ENCODE measurements at regions not wholly inside any gene's neighbourhood (a gene's known extent, or its start where the extent isn't known, plus 50 kb on each side); places are given as distances from the start of the nearest gene placed in this dataset.

DNA sequence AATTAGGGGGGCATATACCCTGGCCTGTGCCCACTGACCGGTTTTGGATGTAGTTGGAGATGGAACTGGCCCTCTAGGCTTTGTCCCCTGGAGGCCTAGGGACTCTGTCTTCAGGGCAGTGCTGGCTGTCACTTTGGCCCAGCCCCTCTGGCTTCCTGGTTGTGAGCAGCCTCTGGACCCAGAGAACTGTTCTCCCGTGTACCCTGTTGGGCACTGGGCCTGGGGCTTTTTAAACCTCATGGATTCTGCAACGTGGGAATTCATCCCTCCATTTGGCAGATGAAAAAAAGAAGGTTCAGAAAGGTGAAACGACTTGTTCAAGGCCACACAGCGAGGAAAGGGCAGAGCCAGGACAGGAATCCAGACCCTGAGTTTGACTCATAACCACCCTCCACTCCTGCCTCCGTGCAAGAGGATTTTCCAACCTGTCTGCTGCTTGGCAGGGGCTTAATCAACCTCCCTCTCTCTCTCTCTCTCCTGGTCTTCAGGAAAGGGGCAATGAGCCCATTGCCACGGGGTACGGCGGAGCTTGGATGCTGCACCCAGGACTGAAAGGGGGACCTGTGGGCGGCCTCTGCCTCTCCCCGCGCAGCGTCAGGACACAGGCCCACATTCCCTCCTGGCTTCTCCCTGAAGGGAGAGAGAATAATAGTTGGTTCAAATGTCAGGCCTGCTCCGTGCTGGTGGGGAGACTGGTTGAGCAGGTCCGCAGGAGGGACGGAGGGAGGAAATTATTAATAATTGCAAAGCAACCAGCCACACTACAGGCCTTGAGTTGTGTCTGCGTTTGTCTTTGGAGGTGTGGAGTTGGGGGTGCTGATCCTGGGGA lies 56.0 kb downstream of the CEBPB start:
- no peak overlapping the region for H3K27ac ChIP-seq
- H3K4me3 ChIP-seq (ENCODE audit: low read depth, low read length): no peak overlapping the region
- no peaks in the 10 kb centered on the region for H3K36me3 ChIP-seq
- no peak for TF ChIP-seq CTCF (IDR thresholded peaks at IDR 0.05; ENCODE audit: low read depth, low read length)
- H3K27me3 ChIP-seq (ENCODE audit: insufficient read depth, low read depth, severe bottlenecking): no peaks in the 10 kb centered on the region
- no peak for DNase-seq
- no peaks in the 10 kb centered on the region for H3K9me3 ChIP-seq (ENCODE audit: severe bottlenecking)

GRCh38 chr20:50247196-50248094 lies 56.8 kb downstream of the CEBPB start:
- H3K9me3 ChIP-seq (ENCODE audit: severe bottlenecking): no peaks in the 10 kb centered on the region
- no peaks in the 10 kb centered on the region for H3K27me3 ChIP-seq (ENCODE audit: insufficient read depth, low read depth, severe bottlenecking)
- no peaks in the 10 kb centered on the region for H3K36me3 ChIP-seq
- no peak for TF ChIP-seq CTCF (IDR thresholded peaks at IDR 0.05; ENCODE audit: low read depth, low read length)
- no peak overlapping the region for H3K4me3 ChIP-seq (ENCODE audit: low read depth, low read length)
- DNase-seq: no peak
- no peak overlapping the region for H3K27ac ChIP-seq

GRCh38 chr20:50248104-50248641 lies 57.5 kb downstream of the CEBPB start:
- no peak overlapping the region for H3K4me3 ChIP-seq (ENCODE audit: low read depth, low read length)
- H3K27me3 ChIP-seq (ENCODE audit: insufficient read depth, low read depth, severe bottlenecking): no peaks in the 10 kb centered on the region
- no peaks in the 10 kb centered on the region for H3K9me3 ChIP-seq (ENCODE audit: severe bottlenecking)
- H3K27ac ChIP-seq: no peak overlapping the region
- DNase-seq: no peak
- no peak for TF ChIP-seq CTCF (IDR thresholded peaks at IDR 0.05; ENCODE audit: low read depth, low read length)
- no peaks in the 10 kb centered on the region for H3K36me3 ChIP-seq

DNA sequence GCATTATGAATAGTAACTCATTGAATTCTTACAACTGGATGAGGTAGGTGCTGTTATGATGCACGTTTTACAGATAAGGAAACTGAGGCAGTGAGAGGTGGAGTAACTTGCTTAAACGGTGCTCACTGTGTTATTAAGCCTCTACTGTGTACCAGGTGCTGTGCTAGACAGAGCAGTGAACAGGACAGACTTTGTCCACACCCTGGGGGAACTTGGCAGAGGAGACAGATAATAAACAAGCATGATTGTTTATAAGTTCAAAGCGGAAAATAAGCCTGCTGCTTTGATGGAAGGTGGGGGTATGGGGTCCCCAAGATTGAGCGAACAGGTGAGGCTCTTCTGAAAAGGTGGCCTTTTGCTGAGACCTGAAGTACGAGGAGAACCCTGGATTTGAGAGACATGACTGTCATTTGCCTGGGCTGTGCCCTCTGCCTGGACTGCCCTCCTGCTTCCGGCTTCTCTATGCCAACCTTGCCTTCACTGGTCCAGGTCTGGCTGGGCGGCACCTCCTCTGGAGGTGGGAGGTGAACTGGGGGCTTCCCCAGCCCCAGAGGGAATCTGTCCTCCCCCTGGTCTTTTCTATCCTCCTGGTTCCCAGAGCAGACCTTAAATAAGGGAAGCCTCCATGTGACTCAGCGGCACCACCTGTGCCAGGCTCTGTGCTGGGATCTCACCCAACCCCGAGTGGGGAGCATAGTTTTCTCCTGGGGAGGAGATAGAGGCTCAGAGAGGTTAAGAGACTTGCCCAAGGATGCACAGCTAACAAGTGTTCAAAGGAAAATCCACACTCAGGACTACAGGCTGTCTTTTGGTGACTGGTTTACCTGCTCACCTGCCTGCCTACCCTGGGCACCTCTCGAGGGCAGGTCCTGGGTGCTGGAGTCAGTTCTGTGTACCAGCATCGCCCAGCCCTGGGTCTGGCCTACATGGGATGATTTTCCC lies 59.1 kb downstream of the CEBPB start:
- no peak for TF ChIP-seq CTCF (IDR thresholded peaks at IDR 0.05; ENCODE audit: low read depth, low read length)
- Histone ChIP-seq H3K27me3 (ENCODE audit: insufficient read depth, low read depth, severe bottlenecking) (no peaks in the 10 kb centered on the region), H3K4me3 (ENCODE audit: low read depth, low read length) (no peak overlapping the region), H3K27ac (no peak overlapping the region), H3K9me3 (ENCODE audit: severe bottlenecking) (no peaks in the 10 kb centered on the region), H3K36me3 (no peaks in the 10 kb centered on the region)
- no peak for DNase-seq

- TF ChIP-seq CTCF (IDR thresholded peaks at IDR 0.05; ENCODE audit: low read depth, low read length): no peak
- H3K9me3 ChIP-seq (ENCODE audit: severe bottlenecking): no peaks in the 10 kb centered on the region
- no peak overlapping the region for H3K4me3 ChIP-seq (ENCODE audit: low read depth, low read length)
- no peaks in the 10 kb centered on the region for H3K27me3 ChIP-seq (ENCODE audit: insufficient read depth, low read depth, severe bottlenecking)
- DNase-seq: no peak
- H3K27ac ChIP-seq: no peak overlapping the region
- no peaks in the 10 kb centered on the region for H3K36me3 ChIP-seq
Measured at GRCh38 chr20:50250679-50251382, 60.2 kb downstream of the CEBPB start.
